HG03575 (cell line): ENCODE measurements at regions not wholly inside any gene's neighbourhood (a gene's known extent, or its start where the extent isn't known, plus 50 kb on each side); places are given as distances from the start of the nearest gene placed in this dataset.
"Not testable (repeated sequence)": the region's sequence is repeated elsewhere in the genome, so short reads cannot be mapped to it uniquely, and the experiment has no call there.

ENCODE experiments used
- ATAC-seq: cut with Tn5 transposase; IDR thresholded peaks from one replicate; pipeline ENCODE4 v1.9.1; 2021; ENCODE audit not compliant: unreplicated experiment, insufficient number of reproducible peaks, low FRiP score; ENCODE audit errors: extremely low read depth

- no peak for ATAC-seq
These were observed 100.2 kb downstream of the FBXO8 start for GRCh38 chr4:174183259-174183658.

DNA sequence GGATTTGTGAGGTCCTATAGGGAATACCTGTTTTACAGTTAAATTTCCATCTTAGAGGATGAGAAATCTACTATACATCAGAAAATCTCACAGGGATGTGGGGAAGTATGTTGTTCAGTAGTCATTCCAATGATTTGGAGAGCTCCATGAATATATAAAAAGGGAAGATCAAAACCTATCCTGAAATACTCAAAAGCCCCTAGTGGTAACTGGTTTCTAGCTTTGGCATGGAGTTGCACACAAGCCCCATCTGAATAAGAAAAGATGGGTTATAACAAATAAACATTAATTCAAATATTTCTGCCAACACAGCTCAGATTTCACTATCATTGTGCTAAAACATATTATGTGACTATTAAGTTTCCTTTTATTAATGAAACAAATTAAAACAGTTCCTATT lies 101.6 kb downstream of the FBXO8 start:
- ATAC-seq = no peak

- ATAC-seq = no peak
These were observed 105.9 kb downstream of the FBXO8 start for GRCh38 chr4:174177536-174177935.

- ATAC-seq = not testable (repeated sequence)
These were observed 107.6 kb downstream of the FBXO8 start for GRCh38 chr4:174175836-174176235.

DNA sequence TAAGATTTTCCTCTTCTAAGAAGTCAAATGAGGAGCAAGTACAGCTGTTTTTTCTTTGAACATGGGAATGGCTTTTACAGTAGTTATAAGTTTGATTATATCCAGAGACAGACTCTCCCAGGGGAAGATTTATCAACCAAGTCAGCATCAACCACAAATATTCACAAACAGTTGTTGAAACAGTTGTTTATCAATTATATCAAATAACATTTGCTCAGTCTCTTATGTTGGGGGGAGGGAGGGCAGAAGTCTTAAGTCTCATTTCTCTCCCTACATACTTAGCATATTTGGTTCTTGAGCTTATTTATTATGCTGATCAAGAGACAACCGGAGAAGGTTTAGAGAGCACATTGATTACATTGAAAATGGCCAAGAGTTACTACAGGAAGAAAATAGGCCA lies 110.1 kb downstream of the FBXO8 start:
- ATAC-seq = no peak

GRCh38 chr4:174172274-174172673 lies 111.2 kb downstream of the FBXO8 start:
- no peak for ATAC-seq

DNA sequence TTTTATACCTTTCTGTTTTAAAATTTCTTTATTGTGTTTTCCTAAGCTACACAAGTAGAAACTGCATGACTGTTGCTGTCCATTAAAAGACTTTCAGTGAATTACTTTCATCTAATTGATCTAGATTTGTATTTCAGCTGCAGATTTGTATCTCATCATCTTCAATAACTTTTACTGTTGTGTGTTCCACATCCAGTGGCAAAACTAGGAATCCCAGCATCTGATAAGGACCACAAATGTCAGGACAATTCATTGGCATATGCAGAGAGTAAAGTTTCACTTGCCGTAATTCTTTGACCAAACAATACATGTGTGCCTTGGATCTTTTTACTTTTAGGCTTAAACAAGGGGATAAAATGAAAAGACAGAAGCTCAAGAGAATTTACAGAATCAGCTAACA lies 112.6 kb downstream of the FBXO8 start:
- ATAC-seq = no peak

GRCh38 chr4:174170091-174170490 lies 113.4 kb downstream of the FBXO8 start:
- ATAC-seq = no peak

- ATAC-seq = no peak
These were observed 126.3 kb downstream of the FBXO8 start for GRCh38 chr4:174157106-174157607.

GRCh38 chr4:174156239-174156826 lies 127.1 kb downstream of the FBXO8 start:
- peak; percentile 93 for ATAC-seq

DNA sequence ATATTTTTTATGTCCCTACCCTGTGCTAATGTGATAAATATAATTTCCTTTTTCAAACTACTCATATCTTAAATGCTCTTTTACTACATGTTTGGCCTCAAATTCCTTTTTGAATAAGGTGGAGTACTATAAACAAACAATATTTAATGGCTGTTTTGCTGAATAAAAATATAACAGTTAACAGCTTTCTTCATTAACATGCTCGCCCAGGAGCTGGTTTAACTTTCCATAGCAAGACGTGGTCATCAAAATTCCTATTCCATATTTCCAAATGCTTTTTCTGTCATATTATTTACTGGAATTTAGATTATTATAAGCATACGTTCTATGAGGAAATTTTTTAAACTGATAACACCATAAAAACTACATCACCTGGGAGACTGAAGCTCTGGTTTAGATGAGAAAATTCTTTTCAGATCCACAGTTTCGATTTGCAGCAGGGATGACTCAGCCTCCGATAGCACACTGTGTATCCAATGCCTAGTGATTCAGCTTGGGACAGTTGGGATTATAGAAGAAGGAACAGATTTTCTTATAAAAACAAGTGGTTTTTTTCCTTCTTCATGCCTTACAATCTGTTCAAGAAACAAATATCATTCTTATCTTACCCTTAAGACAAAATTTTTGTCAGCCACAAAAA lies 129.1 kb downstream of the FBXO8 start:
- ATAC-seq = no peak

DNA sequence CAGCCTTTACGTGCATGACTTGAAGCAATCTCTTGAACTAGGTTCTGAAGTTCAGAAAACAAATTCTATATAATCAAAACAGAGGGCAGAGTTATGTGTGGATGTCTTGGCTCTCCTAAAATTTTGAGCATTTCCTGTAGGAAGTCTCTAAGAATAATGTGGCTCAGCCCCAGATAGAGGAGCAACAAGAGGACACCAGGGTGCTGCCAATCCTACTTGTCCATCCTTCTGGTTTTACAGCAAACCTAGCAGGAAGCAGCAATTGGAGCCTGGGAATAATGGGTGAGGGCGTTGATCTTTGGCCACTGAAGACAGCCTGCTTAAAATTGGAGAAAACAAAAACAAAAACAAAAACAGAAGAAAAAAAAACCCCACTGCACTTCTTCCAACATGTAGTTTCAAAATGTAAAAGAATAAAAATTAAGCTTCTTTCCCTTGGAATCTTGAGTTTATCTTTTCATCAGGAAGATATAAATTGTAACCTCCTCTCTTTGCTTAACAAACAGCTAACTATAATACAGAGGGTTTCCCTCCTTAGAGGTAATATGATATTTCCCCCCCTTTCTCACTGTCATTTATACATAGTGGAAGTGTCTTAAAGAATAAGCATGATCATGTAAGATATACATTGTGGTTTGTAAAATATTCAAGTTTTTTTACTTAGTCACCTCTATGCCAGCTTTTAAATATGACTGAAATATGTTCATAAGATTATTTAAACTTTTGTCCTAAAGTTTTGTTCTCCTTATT lies 130.6 kb downstream of the FBXO8 start:
- ATAC-seq = no peak

DNA sequence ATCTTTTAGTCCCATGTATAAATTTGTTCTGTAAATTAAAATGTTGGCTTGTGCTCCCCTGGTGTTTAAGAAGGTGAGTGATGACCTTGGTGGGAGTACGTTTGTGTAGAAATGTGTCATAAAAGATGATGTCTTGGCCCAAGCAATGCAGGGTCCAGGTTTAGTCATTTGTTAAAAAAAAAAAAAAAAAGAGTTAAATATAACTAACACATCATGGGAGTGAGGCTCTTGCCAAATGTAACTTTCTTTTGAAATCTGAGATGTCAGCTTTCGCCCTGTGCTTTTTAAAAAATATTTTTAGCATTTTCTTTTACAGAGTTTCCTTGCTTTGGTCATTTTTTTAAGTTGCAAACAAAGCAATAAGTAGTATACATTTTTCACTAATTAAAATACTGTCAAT lies 135.6 kb downstream of the FBXO8 start:
- ATAC-seq = no peak

- ATAC-seq = no peak
These were observed 139.4 kb downstream of the FBXO8 start for GRCh38 chr4:174144106-174144505.

DNA sequence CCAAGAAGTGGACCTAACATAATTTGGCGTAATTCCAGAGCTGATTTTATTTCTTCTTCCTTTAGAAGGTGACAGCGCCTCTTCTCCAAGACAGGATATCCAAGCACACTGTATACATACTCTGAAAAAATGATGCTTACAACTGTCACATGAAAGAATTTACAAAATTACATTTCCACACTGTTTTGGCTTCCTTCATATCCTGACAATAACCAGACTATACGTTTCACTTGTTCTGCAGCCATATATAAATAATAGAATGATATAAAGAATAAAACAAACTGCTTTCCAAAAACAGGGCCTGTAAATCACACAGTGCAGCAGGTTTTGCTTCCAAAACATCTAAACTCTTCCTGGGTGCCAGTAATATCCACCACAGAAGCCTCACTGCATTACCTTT lies 141.6 kb downstream of the FBXO8 start:
- no peak for ATAC-seq

- ATAC-seq = no peak
These were observed 144.9 kb downstream of the FBXO8 start for GRCh38 chr4:174138616-174139015.

DNA sequence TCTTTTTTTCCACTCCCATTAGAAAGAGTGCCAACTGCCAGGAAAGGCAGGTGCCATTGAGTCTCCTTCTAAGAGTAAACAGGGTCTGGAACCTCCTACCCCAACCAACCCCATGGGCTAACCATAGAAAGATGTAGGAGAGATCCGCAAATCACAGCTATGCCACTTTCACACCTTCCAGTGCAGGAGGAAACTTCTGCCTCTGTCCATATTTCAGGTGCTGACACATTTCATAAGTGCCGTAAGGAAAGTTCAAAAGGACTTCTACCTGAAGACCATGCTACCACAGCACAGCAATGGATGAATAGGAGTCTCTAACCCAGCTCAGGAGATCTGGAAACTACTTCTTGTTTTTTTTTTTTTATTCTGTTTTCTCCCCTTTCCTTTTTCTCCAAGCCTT lies 145.8 kb downstream of the FBXO8 start:
- no peak for ATAC-seq

GRCh38 chr4:174135936-174136406 lies 147.5 kb downstream of the FBXO8 start:
- ATAC-seq = no peak

DNA sequence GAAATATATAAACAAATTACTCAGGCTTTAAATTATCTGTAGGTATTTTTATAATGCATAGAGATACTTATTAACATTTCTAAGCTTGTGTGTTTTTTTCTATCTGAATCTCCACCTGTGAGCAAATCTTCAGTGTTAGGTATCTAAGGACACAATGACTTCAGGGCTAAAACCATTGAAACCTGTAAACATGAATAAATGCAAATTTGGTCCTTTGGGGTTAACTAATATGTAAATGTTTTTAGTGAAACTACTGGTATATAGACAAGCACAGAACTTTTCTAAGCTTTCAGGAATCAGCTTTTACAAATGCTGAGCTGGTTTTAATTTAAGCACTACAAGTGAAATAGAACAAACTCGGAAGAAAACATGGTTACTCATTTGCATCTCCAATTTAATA lies 147.9 kb downstream of the FBXO8 start:
- ATAC-seq = no peak

- ATAC-seq = no peak
These were observed 149.1 kb downstream of the FBXO8 start for GRCh38 chr4:174134361-174134760.
